DND-41 (cell line): ENCODE measurements at regions not wholly inside any gene's neighbourhood (a gene's known extent, or its start where the extent isn't known, plus 50 kb on each side); places are given as distances from the start of the nearest gene placed in this dataset.

Source experiments
- ATAC-seq: fragments of 200-7000 bp; cut with Tn5 transposase; 3 replicates; pipeline ENCODE4 v1.9.1; 2021; ENCODE audit warnings: low read depth; ENCODE audit not compliant: insufficient read depth
- DNase-seq: peaks from one replicate; pipeline ENCODE4 v3.0.0-alpha.2; 2020
- H2AFZ ChIP-seq: 2 replicates; pipeline ENCODE4 v1.6.0; 2012; ENCODE audit warnings: low read depth, low read length
- H3K27ac ChIP-seq: 2 replicates; pipeline ENCODE4 v1.5.1; 2012; ENCODE audit warnings: low read length, inconsistent platforms
- H3K27me3 ChIP-seq: fragments of 200-600 bp; sonication (generic); 2 replicates; pipeline ENCODE4 v1.6.0; 2012; ENCODE audit warnings: low read length, mild to moderate bottlenecking, inconsistent platforms; ENCODE audit not compliant: insufficient read depth, poor library complexity
- H3K36me3 ChIP-seq: 2 replicates; pipeline ENCODE4 v1.5.1; 2012; ENCODE audit warnings: low read length, inconsistent platforms; ENCODE audit not compliant: insufficient read depth
- H3K4me1 ChIP-seq: 2 replicates; pipeline ENCODE4 v1.5.1; 2012; ENCODE audit warnings: mild to moderate bottlenecking, low read length; ENCODE audit not compliant: insufficient read depth
- H3K4me2 ChIP-seq: 2 replicates; pipeline ENCODE4 v1.6.0; 2012; ENCODE audit warnings: mild to moderate bottlenecking, moderate library complexity, low read length, inconsistent platforms; ENCODE audit not compliant: insufficient read depth
- H3K4me3 ChIP-seq, 2 experiments: fragments of 200-600 bp in 1 of 2; shearing (Covaris generic) in 1 of 2; 2 replicates each; pipeline ENCODE4 v1.5.1; 2012 to 2016; ENCODE audit warnings: inconsistent platforms in 2 of 2, low read length in 2 of 2, mild to moderate bottlenecking in 2 of 2, low read depth in 1 of 2, moderate library complexity in 1 of 2
- H3K79me2 ChIP-seq: 2 replicates; pipeline ENCODE4 v1.6.0; 2012; ENCODE audit warnings: low read length, inconsistent platforms; ENCODE audit not compliant: insufficient read depth
- H3K9ac ChIP-seq: 2 replicates; pipeline ENCODE4 v1.6.0; 2012; ENCODE audit warnings: low read depth, mild to moderate bottlenecking, inconsistent platforms, low read length, moderate library complexity
- H3K9me3 ChIP-seq: 2 replicates; pipeline ENCODE4 v1.5.1; 2012; ENCODE audit warnings: low read length, moderate library complexity, mild to moderate bottlenecking, inconsistent platforms; ENCODE audit not compliant: insufficient read depth, severe bottlenecking
- H4K20me1 ChIP-seq: 2 replicates; pipeline ENCODE4 v1.6.0; 2012; ENCODE audit warnings: low read length; ENCODE audit not compliant: insufficient read depth
- CTCF ChIP-seq: IDR thresholded peaks from 2 replicates; pipeline ENCODE4 v1.5.1; 2012; ENCODE audit warnings: borderline replicate concordance, low read length, moderate library complexity, mild to moderate bottlenecking; ENCODE audit not compliant: poor library complexity, severe bottlenecking; ENCODE audit errors: extremely low read depth
- EZH2 ChIP-seq: IDR thresholded peaks from 3 replicates; pipeline ENCODE4 v1.6.1; 2012; ENCODE audit warnings: borderline replicate concordance, low read depth, mild to moderate bottlenecking, moderate library complexity, low read length, inconsistent platforms; ENCODE audit not compliant: severe bottlenecking

- Histone ChIP-seq H3K79me2 (no peaks in the 10 kb centered on the region), H3K27me3 (no peaks in the 10 kb centered on the region), H4K20me1 (no peaks in the 10 kb centered on the region), H3K27ac (no peak overlapping the region), H3K9ac (no peak overlapping the region), H3K9me3 (no peaks in the 10 kb centered on the region), H2AFZ (no peak overlapping the region), H3K4me1 (no peaks in the 10 kb centered on the region), H3K4me2 (no peak overlapping the region), H3K36me3 (no peaks in the 10 kb centered on the region), H3K4me3 (no peak overlapping the region)
- DNase-seq (no peak), ATAC-seq (no peak; the same call in 2 of the 3 replicates)
- no peak for TF ChIP-seq EZH2
- no peak for TF ChIP-seq CTCF
These were observed 134.8 kb upstream of the FSHR start for GRCh38 chr2:49288902-49289700.

- ATAC-seq: no peak
- no peaks in the 10 kb centered on the region for H3K79me2 ChIP-seq
These were observed 133.9 kb upstream of the FSHR start for GRCh38 chr2:49288113-49288705.

GRCh38 chr2:49286726-49287125 lies 132.4 kb upstream of the FSHR start:
- Histone ChIP-seq H3K4me3 (no peak overlapping the region), H3K27me3 (no peaks in the 10 kb centered on the region), H3K79me2 (no peaks in the 10 kb centered on the region), H3K27ac (no peak overlapping the region), H3K4me1 (no peaks in the 10 kb centered on the region), H3K9ac (no peak overlapping the region), H2AFZ (no peak overlapping the region), H4K20me1 (no peaks in the 10 kb centered on the region), H3K9me3 (no peaks in the 10 kb centered on the region), H3K4me2 (no peak overlapping the region), H3K36me3 (no peaks in the 10 kb centered on the region)
- TF ChIP-seq EZH2: no peak
- no peak for TF ChIP-seq CTCF
- no peak for ATAC-seq
- DNase-seq: no peak

More at GRCh38 chr2:49288113-49288705, 133.9 kb upstream of the FSHR start:
- Histone ChIP-seq H3K4me2 (no peak overlapping the region), H3K9ac (no peak overlapping the region), H3K36me3 (no peaks in the 10 kb centered on the region), H3K4me1 (no peaks in the 10 kb centered on the region), H3K27ac (no peak overlapping the region), H3K9me3 (no peaks in the 10 kb centered on the region), H2AFZ (no peak overlapping the region), H3K27me3 (no peaks in the 10 kb centered on the region), H4K20me1 (no peaks in the 10 kb centered on the region), H3K4me3 (no peak overlapping the region)
- DNase-seq: no peak
- TF ChIP-seq CTCF (no peak), EZH2 (no peak)
